Kidney (tissue), 13 donors: ENCODE measurements at regions not wholly inside any gene's neighbourhood (a gene's known extent, or its start where the extent isn't known, plus 50 kb on each side); places are given as distances from the start of the nearest gene placed in this dataset.

Experiments
- DNase-seq, 5 donors: peaks; one replicate each; pipeline ENCODE4 v3.0.0-alpha.2; 2013 to 2020
- FAIRE-seq: peaks from 2 replicates; lab custom pipeline; 2012; peaks lifted over from hg19 to GRCh38; lab: Jason Lieb, UNC
- H3K27ac ChIP-seq, 2 donors: one replicate each; pipeline ENCODE4 v1.7.0; 2013; ENCODE audit warnings: low read depth in 2 of 2, low read length in 2 of 2, inconsistent platforms in 1 of 2
- H3K27me3 ChIP-seq: one replicate; pipeline ENCODE4 v1.7.1; 2013; ENCODE audit warnings: low read length, inconsistent platforms; ENCODE audit not compliant: control insufficient read depth, insufficient read depth
- H3K36me3 ChIP-seq, 3 donors: one replicate each; pipeline versions ENCODE4 v1.7.0 to v1.7.1; 2013; ENCODE audit warnings: low read length in 3 of 3, control low read depth in 1 of 3, inconsistent platforms in 1 of 3; ENCODE audit not compliant: insufficient read depth in 3 of 3, control insufficient read depth in 2 of 3
- H3K4me1 ChIP-seq, 3 donors: one replicate each; pipeline versions ENCODE4 v1.7.0 to v1.7.1; 2013; ENCODE audit warnings: low read length in 3 of 3, inconsistent platforms in 1 of 3, low read depth in 1 of 3; ENCODE audit not compliant: control insufficient read depth in 2 of 3, insufficient read depth in 2 of 3
- H3K4me3 ChIP-seq, 3 donors: one replicate each; pipeline versions ENCODE4 v1.7.0 to v1.8.1; 2013; ENCODE audit warnings: low read length in 3 of 3, control low read depth in 1 of 3, inconsistent platforms in 1 of 3
- H3K9ac ChIP-seq, 3 donors: one replicate each; pipeline versions ENCODE4 v1.7.0 to v1.7.1; 2013; ENCODE audit warnings: low read length in 3 of 3, control low read depth in 1 of 3, inconsistent platforms in 1 of 3
- H3K9me3 ChIP-seq, 3 donors: one replicate each; pipeline versions ENCODE4 v1.7.0 to v1.7.1; 2013; ENCODE audit warnings: low read length in 3 of 3, control low read depth in 1 of 3, inconsistent platforms in 1 of 3; ENCODE audit not compliant: control insufficient read depth in 2 of 3, insufficient read depth in 1 of 3
- intact Hi-C: fragments of 100-400 bp; cut with DNase I; formaldehyde crosslinking; loops from one replicate; pipeline ENCODE4 v1.11.1; 2022
- TF ChIP-seq, protein P1 (sequence below): IDR thresholded peaks from 3 replicates; pipeline ENCODE4 v1.5.1; 2012; ENCODE audit warnings: mild to moderate bottlenecking, moderate library complexity, borderline replicate concordance; ENCODE audit not compliant: insufficient read depth; ENCODE audit errors: extremely low read depth
- donor health status: control.
- donor health status: control.
- donor health status: control.
- donor health status: control.
- donor health status: control.
- donor health status: DM: yes; HTN: yes; CAD: no.
- donor health status: Normal renal cell carcinoma (clear cell type).

GRCh38 chr2:186024921-186025320 is 286.3 kb downstream of the FSIP2 start:
- Histone ChIP-seq H3K4me1 (no peaks in the 10 kb centered on the region), H3K9ac (no peak overlapping the region), H3K27me3 (no peaks in the 10 kb centered on the region), H3K4me3 (no peak overlapping the region), H3K27ac (no peak overlapping the region), H3K36me3 (no peaks in the 10 kb centered on the region), H3K9me3 (no peaks in the 10 kb centered on the region)
- TF ChIP-seq, protein P1, sequence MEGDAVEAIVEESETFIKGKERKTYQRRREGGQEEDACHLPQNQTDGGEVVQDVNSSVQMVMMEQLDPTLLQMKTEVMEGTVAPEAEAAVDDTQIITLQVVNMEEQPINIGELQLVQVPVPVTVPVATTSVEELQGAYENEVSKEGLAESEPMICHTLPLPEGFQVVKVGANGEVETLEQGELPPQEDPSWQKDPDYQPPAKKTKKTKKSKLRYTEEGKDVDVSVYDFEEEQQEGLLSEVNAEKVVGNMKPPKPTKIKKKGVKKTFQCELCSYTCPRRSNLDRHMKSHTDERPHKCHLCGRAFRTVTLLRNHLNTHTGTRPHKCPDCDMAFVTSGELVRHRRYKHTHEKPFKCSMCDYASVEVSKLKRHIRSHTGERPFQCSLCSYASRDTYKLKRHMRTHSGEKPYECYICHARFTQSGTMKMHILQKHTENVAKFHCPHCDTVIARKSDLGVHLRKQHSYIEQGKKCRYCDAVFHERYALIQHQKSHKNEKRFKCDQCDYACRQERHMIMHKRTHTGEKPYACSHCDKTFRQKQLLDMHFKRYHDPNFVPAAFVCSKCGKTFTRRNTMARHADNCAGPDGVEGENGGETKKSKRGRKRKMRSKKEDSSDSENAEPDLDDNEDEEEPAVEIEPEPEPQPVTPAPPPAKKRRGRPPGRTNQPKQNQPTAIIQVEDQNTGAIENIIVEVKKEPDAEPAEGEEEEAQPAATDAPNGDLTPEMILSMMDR, result no peak
- no peak for FAIRE-seq
- intact Hi-C loops, result no loop called here
- DNase-seq, result no peak

DNA sequence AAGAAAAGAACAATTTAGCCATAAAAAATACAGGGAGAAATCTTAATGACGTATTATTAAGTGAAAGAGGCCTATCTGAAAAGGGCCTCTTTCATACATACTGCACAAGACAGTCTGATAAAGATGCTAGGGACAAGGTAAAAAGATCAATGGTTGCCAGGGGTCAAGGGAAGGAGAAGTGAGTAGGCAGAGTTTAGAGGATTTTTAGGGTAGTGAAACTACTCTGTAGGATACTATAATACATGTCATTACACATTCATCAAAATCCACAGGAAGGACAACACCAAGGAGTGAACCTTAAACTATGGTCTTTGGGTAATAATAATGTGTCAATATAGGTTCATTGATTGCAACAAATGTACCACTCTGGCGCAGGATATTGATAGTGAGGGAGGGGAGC is 289.3 kb downstream of the FSIP2 start:
- DNase-seq (no peak), FAIRE-seq (no peak)
- H3K9ac ChIP-seq, result no peak overlapping the region
- no peak overlapping the region for H3K27ac ChIP-seq
- intact Hi-C loops, result no loop called here
- TF ChIP-seq, protein P1, result no peak
- no peaks in the 10 kb centered on the region for H3K9me3 ChIP-seq
- H3K4me3 ChIP-seq, result no peak overlapping the region
- H3K27me3 ChIP-seq, result no peaks in the 10 kb centered on the region
- no peaks in the 10 kb centered on the region for H3K36me3 ChIP-seq
- H3K4me1 ChIP-seq, result no peaks in the 10 kb centered on the region

- Histone ChIP-seq H3K27me3 (no peaks in the 10 kb centered on the region), H3K4me1 (no peaks in the 10 kb centered on the region), H3K36me3 (no peaks in the 10 kb centered on the region), H3K9me3 (no peaks in the 10 kb centered on the region), H3K9ac (no peak overlapping the region), H3K27ac (no peak overlapping the region), H3K4me3 (no peak overlapping the region)
- intact Hi-C loops, result no loop called here
- FAIRE-seq (no peak), DNase-seq (no peak)
- TF ChIP-seq, protein P1, result no peak
These were observed 292.6 kb downstream of the FSIP2 start for GRCh38 chr2:186031229-186031628.

DNA sequence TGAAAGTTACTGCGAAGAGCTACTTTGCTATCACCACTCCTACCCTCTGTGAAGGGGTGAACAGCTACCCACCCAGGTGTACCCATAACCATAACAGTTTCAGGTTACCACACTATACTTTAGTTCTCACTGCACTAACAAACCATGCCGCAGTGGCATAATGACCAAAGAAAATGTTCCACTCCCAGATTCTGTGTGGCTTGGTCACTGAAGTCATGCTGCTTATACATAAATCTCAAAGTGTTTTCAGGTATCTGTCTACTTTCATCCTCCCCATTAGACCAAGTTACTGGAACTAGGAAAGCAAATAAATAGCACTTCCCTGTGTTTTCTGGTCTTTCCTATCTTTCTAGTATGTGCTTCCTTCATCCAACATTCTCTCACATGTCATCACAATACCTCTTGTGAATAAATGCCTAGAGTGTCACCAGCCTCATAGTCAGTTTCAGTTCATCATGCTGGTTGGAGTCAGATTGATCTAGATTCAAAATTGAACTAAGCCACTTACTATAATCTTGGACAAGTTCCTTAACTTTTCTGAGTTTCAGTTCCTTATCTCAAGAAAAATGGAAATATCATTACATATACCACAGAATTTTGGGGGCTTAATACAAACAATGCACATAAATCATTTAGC is 293.6 kb downstream of the FSIP2 start:
- Histone ChIP-seq H3K4me3 (no peak overlapping the region), H3K9ac (no peak overlapping the region), H3K36me3 (no peaks in the 10 kb centered on the region), H3K27ac (no peak overlapping the region), H3K9me3 (no peaks in the 10 kb centered on the region), H3K4me1 (no peaks in the 10 kb centered on the region), H3K27me3 (no peaks in the 10 kb centered on the region)
- intact Hi-C loops, result no loop called here
- DNase-seq (peak in 3 of 5 donors; percentile 31 to 69 (median 57)), FAIRE-seq (no peak)
- TF ChIP-seq, protein P1, result no peak
